Tibial nerve (tissue), 3 donors: ENCODE measurements at regions not wholly inside any gene's neighbourhood (a gene's known extent, or its start where the extent isn't known, plus 50 kb on each side); places are given as distances from the start of the nearest gene placed in this dataset.

Experiments
- POLR2A ChIP-seq, 2 donors: fragments of 450-650 bp; IDR thresholded peaks; one replicate each; pipeline ENCODE4 v1.6.1; 2017; ENCODE audit warnings: antibody characterized with exemption in 2 of 2, mild to moderate bottlenecking in 2 of 2, moderate library complexity in 2 of 2
- TF ChIP-seq, protein P1 (sequence below), 5 experiments: fragments of 200-600 bp in 3 of 5; fragments of 450-650 bp in 2 of 5; sonication (generic) in 3 of 5; IDR thresholded peaks; one replicate each; pipeline ENCODE4 v1.5.1; 2016 to 2019; ENCODE audit warnings: antibody characterized with exemption in 5 of 5, mild to moderate bottlenecking in 3 of 5, moderate library complexity in 2 of 5

DNA sequence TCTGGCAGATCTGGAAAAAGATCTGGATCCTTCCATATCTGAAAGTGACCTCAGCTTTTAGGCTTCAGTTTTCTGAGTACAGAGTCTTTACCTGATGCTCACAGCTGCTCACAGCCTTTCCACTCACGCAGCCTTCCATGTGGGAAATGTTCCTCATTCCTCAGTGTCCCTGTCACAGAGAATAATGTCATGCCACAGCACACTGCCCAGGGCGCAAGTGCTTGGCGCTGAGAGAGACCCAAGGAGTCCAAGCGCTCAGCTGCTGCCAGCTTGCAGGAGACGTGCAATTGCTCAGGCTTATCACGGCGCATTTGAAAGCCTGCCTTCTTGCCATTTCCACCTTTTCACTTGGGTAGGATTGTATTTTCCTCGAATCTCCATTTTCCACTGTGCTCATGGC, 271.9 kb upstream of the MKI67 start:
- TF ChIP-seq, protein P1, sequence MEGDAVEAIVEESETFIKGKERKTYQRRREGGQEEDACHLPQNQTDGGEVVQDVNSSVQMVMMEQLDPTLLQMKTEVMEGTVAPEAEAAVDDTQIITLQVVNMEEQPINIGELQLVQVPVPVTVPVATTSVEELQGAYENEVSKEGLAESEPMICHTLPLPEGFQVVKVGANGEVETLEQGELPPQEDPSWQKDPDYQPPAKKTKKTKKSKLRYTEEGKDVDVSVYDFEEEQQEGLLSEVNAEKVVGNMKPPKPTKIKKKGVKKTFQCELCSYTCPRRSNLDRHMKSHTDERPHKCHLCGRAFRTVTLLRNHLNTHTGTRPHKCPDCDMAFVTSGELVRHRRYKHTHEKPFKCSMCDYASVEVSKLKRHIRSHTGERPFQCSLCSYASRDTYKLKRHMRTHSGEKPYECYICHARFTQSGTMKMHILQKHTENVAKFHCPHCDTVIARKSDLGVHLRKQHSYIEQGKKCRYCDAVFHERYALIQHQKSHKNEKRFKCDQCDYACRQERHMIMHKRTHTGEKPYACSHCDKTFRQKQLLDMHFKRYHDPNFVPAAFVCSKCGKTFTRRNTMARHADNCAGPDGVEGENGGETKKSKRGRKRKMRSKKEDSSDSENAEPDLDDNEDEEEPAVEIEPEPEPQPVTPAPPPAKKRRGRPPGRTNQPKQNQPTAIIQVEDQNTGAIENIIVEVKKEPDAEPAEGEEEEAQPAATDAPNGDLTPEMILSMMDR (IDR thresholded peaks at IDR 0.05) = no peak
- TF ChIP-seq POLR2A (IDR thresholded peaks at IDR 0.05) = no peak
